Left renal pelvis (tissue), 4 donors: ENCODE measurements at regions not wholly inside any gene's neighbourhood (a gene's known extent, or its start where the extent isn't known, plus 50 kb on each side); places are given as distances from the start of the nearest gene placed in this dataset.

Experiments used
- DNase-seq, 4 donors: peaks; one replicate each; pipeline ENCODE4 v3.0.0-alpha.2; 2013; ENCODE audit warnings: low read depth in 4 of 4, low spot score in 3 of 4

DNA sequence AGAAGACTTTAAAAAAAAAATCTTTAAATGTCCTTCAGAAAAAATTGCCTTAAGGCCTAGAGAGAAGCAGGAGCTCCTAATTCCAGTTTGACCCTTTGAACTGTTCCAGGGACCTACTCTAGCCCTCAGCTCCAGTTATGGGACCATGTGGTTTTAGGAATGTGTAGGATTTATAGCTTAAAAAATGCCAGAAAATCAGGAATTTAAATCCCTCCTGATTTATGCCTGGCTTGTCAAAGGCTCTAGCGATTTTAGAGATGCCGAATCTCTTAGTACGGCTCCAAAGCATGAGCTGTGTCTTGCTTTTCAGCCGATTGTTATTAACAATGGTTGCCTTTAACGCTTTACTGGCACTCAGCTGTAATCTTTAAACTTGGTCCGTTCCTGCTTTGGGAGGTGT, 130.6 kb upstream of the NPVF start:
- peak in 2 of 4 donors; percentile 27 to 49 for DNase-seq

- peak in 2 of 4 donors; percentile 27 to 63 for DNase-seq
Observed at GRCh38 chr7:25359471-25360059, 131.3 kb upstream of the NPVF start.

- DNase-seq: peak in 1 of 4 donors; percentile 27
Observed at GRCh38 chr7:25360451-25360850, 132.2 kb upstream of the NPVF start.

DNA sequence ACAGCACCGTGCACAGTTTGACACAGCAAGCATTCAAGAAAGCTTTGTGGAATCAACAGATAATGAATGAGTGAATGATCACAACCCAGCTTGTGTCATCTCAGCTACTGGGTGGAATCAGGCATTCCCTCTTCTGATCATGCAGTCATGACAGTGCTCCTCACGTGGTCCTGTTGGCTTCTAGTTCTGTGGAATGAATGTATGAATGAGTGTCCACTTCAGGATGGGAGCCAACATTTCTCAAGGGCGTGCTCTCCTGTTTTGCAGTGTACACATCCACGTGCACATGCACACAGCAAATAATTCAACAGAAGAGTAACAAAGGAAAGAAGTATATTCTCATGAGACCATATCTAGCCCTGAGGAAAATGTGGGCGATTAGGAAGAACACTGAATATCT, 133.1 kb upstream of the NPVF start:
- DNase-seq: no peak

DNA sequence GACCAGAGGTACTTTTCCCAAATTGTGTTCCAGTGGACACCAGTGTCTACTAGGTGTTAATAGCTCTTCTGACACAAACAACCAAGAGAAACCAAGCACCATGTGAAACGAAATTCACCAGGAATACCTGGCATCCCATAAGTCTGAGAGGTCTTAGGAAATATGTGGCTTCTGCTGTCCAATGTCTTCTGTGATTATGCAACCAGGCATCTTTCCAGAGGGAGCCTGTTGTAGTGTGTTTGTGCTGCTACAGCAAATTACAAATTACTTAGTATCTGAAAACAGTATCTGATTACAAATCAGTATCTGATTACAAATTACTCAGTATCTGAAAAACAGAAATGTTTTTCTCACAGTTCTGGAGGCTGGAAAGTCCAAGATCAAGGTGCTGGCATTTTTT, 133.6 kb upstream of the NPVF start:
- no peak for DNase-seq

- DNase-seq: no peak
Observed at GRCh38 chr7:25368599-25369201, 140.4 kb upstream of the NPVF start.

GRCh38 chr7:25369786-25370185, 141.5 kb upstream of the NPVF start:
- DNase-seq: no peak

DNA sequence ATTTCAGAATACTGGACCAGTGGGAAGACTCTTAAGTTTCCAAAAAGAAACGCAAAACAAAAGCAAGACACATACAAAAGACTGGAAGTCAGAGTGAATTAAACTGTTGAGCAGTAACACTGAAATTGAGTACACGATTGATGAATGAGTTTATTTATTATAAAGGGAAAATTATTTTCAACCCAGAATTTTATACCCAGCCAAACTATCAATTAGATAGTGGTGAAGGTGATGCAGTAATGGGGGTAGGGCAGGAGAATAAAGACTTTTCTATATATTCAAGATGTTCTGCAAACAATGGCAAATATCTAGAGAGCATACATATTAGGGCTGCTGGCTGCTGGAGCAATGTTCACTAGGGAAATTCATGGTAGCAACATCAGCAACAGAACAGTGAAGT, 143.7 kb upstream of the NPVF start:
- no peak for DNase-seq

DNA sequence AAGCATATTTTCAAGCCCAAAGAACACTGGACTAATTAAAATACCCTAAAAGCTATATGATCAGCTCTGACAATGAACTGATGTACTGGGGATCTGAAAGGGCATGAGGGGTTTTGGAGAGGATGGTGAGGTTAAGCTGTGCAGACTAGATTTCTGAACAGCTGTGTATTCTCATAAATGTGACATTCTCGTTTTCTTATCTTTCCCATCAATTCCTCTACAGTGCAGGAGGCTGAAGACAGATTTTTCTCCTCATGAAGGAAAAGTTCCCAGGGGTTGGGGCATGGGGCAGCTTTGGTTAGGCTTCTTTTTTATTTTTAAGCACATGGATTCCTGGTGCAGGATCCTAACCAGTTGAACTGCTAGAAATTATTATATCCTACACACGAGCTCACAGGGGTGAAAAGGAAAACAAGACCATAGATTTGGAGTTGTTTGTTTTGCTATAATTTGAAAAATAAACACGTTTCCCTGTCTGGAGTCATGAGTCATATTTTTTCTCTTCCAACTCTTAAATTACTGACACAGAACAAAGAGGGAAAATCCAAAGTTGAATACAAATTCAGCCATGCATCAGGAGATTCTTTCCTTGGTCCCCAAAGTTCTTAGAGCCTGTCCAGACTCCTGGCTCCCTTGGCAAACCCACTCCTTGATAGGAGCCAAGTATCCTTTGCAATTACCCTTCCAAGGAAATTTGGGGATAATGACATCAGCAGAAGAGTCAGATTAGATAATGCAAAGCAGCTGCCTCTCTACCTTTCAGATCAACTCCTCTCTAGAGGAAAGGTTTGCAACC, 147.7 kb upstream of the NPVF start:
- DNase-seq: no peak

DNA sequence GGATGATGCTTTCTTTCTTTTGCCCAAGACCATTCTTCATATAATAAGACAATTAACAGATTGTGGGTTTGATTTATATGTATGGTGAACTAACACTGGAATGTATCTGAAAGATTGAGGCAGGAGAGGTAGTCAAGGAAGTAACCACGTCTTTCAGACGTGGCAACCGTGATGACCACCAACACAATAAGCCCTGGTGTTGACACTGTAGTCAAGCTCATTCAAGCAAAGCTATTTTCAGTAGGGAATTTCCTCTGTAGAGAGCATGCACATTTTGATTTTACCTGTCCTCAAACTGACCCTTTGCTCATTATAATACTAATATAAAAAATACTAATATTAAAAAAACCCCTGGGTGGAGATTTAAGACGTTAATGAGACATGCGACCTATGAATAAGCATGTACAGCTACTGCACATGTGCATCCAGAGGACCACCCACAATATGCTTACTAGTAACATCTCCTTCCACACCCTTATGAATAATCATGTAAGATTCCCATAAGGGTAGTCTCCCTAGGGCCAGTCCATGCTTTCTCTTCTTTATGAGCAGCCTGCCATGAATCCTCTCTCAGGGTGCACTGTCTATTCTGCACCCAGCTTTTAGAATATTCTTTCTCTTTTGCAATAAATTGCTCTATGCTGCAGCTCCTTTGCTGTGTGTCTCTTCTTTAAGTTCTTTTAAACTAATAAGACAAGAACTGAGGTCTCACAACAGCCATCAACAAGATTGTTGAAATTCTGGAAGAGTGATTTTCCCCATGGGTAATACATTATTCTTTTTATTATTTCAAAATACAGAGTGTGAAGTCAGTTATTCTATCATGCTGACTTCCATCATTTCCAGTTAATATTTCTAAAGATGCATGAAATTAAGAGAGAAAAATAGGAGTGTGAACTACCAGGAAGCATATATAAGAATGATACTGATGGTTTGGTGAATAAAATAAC, 151.3 kb upstream of the NPVF start:
- DNase-seq: no peak

DNA sequence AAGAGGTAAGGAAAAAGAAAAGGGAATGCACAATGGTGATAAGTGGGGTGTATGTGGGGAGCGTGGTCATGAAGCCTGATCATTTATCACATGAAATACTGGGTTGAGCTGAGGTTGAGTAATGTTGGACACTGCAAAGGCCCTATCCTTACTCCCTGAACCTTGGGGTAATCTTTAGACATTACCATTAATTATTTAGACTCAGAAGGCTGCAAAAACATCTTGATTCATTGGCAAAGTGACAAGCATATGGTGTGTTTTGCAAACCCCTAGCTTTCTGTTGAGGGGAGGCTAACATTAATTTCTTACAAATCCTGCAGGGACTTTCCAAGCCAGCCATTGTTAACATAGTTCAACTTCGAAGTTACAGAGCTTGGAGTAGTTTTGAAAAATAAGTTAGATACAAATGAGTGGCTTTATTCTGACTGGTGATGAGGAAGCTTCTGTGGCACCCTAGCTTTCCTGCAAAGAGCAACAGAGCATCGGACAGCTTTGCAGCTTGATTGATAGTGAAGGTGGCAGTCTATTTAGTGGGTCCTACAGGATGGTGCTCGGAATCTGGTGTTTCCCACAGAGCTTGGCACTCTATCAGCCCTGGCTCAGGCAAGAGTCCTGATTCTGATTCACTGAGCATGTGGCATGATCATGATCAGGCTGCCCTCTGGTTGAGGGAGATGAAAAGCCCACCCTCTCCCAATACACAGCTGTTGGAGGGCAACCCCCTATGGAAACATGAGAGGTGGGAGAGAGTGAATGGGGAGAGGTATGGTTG, 153.7 kb upstream of the NPVF start:
- no peak for DNase-seq

DNA sequence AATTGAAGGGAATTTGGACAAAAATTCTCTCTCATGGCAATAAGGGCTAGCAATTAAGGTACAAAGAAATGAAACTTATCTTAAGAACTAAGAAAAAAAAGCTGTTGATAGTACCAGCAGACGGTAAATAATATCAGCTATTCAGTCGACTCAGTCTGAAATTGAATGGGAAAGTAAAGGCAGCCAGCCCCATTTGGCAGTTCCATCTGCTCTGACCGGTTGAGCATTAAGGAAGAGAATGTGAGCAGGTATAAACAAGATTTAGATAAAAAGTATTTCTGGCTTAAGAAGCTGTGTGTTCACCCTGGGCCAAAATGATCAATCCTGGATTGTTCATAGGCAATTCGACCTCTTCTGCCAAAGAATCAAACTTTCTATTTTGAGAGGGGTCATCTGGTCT, 154.6 kb upstream of the NPVF start:
- no peak for DNase-seq

GRCh38 chr7:25383402-25383801, 155.1 kb upstream of the NPVF start:
- DNase-seq: no peak

DNA sequence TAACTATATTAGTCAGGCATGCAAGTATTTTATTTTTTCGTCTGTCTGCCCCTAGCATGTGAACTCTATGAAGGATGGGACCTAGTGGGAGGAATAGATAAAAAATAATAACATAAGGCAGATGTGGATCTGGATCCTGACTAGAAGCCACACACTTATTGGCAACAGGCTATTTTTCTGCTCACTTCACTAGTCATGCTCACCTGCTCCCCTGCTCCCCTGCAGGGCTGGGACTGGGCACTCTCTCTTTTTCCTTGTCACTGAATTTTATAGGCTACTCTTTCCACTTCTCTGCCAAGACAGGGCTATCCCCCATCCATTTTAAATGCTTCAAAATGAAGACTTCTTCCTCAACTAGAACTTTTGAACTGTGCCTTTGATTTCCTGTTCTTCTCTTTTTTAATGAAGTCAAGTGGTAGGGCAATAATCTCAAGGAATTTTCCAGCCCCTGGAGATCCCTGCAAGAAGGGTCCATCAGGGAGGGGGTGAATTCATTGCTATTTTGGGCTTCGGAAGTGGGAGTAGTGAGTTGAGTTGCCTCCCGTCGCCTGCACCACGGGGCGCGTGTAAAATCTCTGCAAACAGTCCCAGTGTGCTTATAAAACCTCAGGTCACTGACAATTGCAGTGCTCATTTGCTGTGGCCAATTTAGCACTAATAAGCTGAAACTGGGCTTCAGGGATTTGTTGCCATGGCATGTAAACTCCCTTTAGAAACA, 156.7 kb upstream of the NPVF start:
- DNase-seq: no peak

DNA sequence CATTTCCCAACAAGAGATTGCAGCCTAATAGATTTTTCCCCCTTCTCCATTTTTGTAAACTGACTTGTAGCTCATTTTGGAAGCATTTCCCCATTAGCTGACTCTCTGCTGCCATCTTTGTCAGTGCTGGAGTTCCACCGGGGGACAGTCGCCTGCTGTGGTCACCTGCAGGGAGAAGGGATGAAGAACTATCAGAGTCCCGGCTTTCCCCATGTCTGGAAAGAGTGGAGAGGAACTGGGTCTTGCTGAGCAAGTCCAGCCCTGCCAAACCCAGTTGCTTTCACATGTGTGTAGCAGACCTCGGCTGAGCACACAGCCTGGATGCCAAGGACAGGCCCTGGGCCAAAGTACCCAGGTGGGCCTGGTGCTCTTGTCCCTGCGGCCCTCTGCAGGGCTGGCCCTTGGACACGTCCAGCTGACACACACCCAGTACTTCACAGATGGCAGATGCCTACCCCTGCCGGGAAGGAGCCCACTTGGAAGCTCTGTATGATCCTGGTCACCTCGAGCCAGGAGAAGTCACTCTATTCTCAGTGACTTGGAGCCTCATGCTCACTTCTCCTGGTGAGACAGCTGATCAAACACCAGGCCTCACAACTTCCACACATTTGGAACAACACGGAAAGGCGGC, 157.3 kb upstream of the NPVF start:
- DNase-seq: no peak

- no peak for DNase-seq
Observed at GRCh38 chr7:25386311-25386744, 158.0 kb upstream of the NPVF start.

DNA sequence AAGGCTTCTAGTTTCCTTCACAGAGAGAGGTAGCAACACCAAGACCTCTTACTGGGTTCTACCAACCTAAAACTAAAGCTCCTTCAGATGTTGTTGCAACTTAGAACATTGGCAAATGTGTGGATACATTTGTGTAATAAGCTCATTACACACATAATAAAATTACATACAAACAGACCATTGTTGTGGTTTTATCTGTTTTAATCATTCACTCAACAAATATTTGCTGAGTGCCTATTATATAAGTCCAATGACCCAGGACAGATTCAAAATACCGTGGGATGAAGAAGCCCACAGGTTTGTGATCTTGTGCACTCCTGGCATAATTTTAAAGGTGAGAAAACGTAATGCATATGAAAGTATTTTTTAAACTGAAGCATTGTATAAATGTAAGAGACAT, 160.4 kb upstream of the NPVF start:
- DNase-seq: no peak

- DNase-seq: no peak
Observed at GRCh38 chr7:25389489-25390106, 161.3 kb upstream of the NPVF start.
